ENCODE measurements at regions not wholly inside any gene's neighbourhood (a gene's known extent, or its start where the extent isn't known, plus 50 kb on each side); places are given as distances from the start of the nearest gene placed in this dataset.
"Not testable (repeated sequence)": the region's sequence is repeated elsewhere in the genome, so short reads cannot be mapped to it uniquely, and the experiment has no call there.

GRCh38 chr5:62208218-62208852 lies 97.7 kb upstream of the KIF2A start:
- H3K4me3 ChIP-seq, result no peak overlapping the region
- peaks cover 6% of the 10 kb centered on the region; the same call in 1 of the 2 replicates for H3K27me3 ChIP-seq
- no peaks in the 10 kb centered on the region for H3K9me3 ChIP-seq (replicated peaks)
- no peaks in the 10 kb centered on the region for H3K4me1 ChIP-seq
- H3K27ac ChIP-seq, result no peak overlapping the region
- H3K36me3 ChIP-seq, result no peaks in the 10 kb centered on the region
- DNase-seq, result no peak

GRCh38 chr5:62211405-62211804 lies 94.6 kb upstream of the KIF2A start:
- no peaks in the 10 kb centered on the region for H3K9me3 ChIP-seq (replicated peaks)
- H3K4me3 ChIP-seq, result no peak overlapping the region
- no peaks in the 10 kb centered on the region for H3K4me1 ChIP-seq
- no peaks in the 10 kb centered on the region for H3K36me3 ChIP-seq
- H3K27ac ChIP-seq, result no peak overlapping the region
- DNase-seq, result no peak
- H3K27me3 ChIP-seq, result peaks cover 3% of the 10 kb centered on the region; the same call in 1 of the 2 replicates

DNA sequence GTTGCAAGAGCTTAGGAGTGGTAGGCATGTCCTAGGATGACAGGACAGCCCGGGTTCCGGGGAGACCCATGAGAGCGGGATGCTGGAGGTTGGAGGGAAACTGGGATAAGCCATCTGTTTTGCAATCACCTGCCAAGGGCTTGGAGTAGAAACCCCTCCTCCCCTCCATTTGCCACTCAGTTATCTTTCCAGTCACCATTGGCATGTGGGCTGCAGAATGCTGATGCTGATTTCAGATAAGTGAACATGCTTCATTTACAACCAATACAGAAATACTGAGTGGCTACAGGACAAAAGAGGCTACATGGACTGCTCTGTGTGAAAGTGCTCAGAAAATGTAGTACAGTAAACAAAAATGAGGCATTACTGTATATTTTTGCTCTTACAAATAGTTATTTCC lies 93.4 kb upstream of the KIF2A start:
- no peak for DNase-seq
- Histone ChIP-seq H3K27ac (no peak overlapping the region), H3K4me1 (no peaks in the 10 kb centered on the region), H3K36me3 (no peaks in the 10 kb centered on the region), H3K9me3 (replicated peaks) (no peaks in the 10 kb centered on the region), H3K27me3 (0 out of 2 replicates have a peak, but pooled peaks cover 3% of the 10 kb centered on the region), H3K4me3 (no peak overlapping the region)

DNA sequence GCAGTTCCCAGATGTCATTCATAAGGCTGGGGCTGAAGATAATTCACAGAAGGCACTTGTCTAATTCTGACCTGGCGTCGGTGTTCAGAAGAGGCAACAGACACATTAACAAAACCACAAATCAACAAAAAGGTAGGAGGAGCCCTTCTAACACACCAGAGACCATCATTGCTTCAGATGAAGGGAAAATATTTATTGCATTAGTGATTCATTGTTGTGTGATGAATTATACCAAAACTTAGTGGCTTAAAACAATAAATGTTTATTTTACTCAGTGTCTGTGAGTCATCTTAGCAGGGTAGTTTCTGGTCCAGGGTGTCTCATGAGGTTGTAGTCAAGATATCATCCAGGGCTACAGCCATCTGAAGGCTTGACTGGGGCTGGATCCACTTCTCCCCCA lies 91.3 kb upstream of the KIF2A start:
- DNase-seq, result no peak

GRCh38 chr5:62216603-62217002 lies 89.4 kb upstream of the KIF2A start:
- not testable (repeated sequence) for H3K27ac ChIP-seq, H3K36me3 ChIP-seq

More for the DNA sequence above, 91.3 kb upstream of the KIF2A start:
- no peaks in the 10 kb centered on the region for H3K9me3 ChIP-seq (replicated peaks)
- H3K27ac ChIP-seq, result no peak overlapping the region
- no peaks in the 10 kb centered on the region for H3K4me1 ChIP-seq
- no peak overlapping the region for H3K4me3 ChIP-seq
- no peaks in the 10 kb centered on the region for H3K36me3 ChIP-seq
- no peaks in the 10 kb centered on the region for H3K27me3 ChIP-seq

DNA sequence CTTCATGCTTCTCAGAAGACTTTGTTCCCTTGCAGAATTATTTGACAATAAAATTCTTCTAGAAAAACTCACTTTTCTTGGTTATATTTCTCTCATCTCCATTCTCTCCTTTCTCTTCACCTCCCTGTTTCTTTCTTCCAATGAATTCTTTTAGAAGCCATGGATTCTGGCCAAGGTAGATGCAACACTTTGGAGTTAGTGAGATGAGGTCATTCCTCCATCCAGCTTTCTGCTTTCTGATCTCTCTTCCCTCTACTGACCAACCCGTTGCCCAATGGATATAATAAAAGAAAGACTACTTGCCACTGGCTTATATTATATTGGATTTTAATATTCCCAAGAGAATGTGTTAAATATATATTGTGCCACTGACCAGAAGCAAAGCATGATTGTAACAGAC lies 88.9 kb upstream of the KIF2A start:
- not testable (repeated sequence) for H3K36me3 ChIP-seq

More at GRCh38 chr5:62216603-62217002, 89.4 kb upstream of the KIF2A start:
- H3K4me1 ChIP-seq; H3K4me3 ChIP-seq; H3K27me3 ChIP-seq; H3K9me3 ChIP-seq (replicated peaks); DNase-seq: not testable (repeated sequence)

DNA sequence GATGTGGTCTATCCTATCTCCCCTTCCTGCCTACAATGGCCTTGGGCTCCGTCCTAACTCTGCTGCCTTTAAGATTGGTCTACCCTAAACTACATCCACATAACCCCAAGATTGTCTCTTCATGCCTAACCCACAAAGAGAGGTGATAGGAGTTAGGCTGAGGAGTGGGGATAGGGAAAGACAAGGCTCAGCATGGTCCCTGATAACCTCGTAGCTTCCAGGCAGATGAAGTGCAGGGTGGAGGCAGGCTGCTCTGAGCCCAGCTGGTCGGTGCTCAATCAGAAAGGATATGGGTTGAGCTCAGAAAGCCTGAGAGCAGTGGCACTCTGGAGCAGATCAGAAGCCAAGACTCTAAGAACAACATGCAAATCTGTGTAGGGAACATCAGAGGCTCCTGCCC lies 87.1 kb upstream of the KIF2A start:
- H3K36me3 ChIP-seq; H3K9me3 ChIP-seq (replicated peaks); H3K4me1 ChIP-seq; H3K27me3 ChIP-seq; DNase-seq; H3K27ac ChIP-seq; H3K4me3 ChIP-seq: not testable (repeated sequence)

More for the DNA sequence above, 88.9 kb upstream of the KIF2A start:
- not testable (repeated sequence) for DNase-seq; H3K9me3 ChIP-seq (replicated peaks); H3K4me1 ChIP-seq; H3K4me3 ChIP-seq; H3K27me3 ChIP-seq; H3K27ac ChIP-seq

DNA sequence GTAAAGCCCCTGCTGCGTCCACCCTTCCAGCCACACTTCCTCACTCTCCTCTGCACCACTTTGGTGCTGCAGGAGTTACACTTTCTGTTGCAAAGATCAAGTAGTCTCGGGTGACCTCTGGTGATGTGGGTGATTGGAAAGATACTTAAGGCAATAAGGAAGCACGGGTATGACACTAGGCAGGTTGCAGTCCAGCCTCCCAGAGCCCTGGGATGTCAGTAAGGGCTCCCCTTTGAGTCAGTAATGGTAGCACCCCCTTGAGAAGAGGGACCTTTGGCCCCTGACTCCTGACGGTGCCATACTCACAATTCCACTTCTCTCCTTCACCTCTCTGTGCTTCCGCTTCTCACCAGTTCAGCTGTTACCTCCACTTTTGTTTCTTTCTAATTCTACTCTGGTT lies 84.1 kb upstream of the KIF2A start:
- not testable (repeated sequence) for DNase-seq; H3K4me1 ChIP-seq; H3K36me3 ChIP-seq; H3K9me3 ChIP-seq (replicated peaks); H3K27me3 ChIP-seq; H3K4me3 ChIP-seq; H3K27ac ChIP-seq

DNA sequence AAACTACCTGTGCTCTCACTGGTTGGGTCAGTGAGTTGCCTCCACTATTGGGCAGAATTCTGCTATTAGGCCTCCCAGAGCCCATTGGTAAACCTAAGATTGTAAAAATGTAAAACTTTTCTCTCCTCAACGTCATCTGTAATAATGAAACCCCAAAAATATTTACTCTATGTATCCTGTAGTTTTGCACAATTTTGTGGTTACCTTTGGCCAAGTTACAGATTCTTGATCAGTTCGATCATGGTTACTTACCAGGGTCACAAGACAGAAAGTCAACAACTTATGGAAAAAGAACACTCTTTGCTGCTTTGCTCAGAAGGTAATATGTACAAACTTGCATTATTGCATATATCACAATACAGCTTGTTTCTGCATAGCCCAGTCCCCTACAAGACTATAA lies 83.7 kb upstream of the KIF2A start:
- H3K27me3 ChIP-seq; H3K4me3 ChIP-seq; H3K36me3 ChIP-seq; H3K27ac ChIP-seq; DNase-seq; H3K4me1 ChIP-seq; H3K9me3 ChIP-seq (replicated peaks): not testable (repeated sequence)

DNA sequence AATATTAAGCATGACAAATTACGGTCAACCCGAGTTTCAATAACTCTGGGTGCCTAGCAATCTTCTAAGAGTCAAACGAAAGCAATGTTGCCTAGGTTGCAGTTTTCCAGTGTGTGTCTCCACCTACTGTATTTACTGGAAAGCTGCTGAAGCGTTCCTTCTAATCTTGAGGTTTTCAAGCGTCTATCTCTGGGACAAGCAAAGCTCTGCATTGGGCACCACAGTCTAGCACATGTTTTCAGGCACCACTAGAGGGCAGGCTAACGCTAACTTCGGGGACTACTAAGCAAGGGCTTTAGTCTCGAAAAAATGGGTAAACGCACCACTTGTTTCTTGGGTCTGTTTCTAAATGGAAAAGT lies 82.7 kb upstream of the KIF2A start:
- H3K4me1 ChIP-seq; H3K27me3 ChIP-seq; H3K36me3 ChIP-seq; H3K9me3 ChIP-seq (replicated peaks); H3K27ac ChIP-seq: not testable (repeated sequence)
- H3K4me3 ChIP-seq, result peak overlapping the region; percentile 24; the same call in 1 of the 2 replicates
- peak in 1 of 2 experiments; percentile 70 for DNase-seq

- H3K4me1 ChIP-seq; H3K27me3 ChIP-seq; H3K9me3 ChIP-seq (replicated peaks); DNase-seq; H3K4me3 ChIP-seq; H3K36me3 ChIP-seq; H3K27ac ChIP-seq: not testable (repeated sequence)
These were observed 80.9 kb upstream of the KIF2A start for GRCh38 chr5:62224987-62225601.

DNA sequence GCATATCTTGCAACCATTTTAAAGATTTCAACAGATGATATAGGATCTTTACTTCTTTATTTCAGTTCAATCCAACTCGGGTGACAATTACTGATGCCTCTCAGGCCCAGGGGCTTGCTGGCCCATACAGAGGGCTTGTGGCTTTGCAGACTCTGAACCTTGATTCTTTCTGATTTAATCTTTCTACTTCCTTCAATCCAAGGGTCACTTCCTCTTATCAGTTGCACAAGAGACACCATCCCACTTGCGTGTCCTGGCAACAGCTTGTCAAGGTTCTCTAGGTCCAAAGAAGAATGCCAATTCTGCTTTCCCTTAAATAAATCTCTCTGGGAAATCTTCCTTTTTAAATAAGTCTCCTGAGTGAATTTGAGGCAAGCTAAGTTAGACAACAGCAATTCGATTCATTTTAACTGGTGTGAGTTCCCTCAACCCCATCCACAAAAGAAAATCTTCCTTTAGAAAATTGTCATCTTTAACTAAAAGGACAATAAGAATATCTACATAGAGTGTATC lies 75.1 kb upstream of the KIF2A start:
- not testable (repeated sequence) for DNase-seq; H3K9me3 ChIP-seq (replicated peaks); H3K4me3 ChIP-seq; H3K27me3 ChIP-seq; H3K4me1 ChIP-seq; H3K27ac ChIP-seq; H3K36me3 ChIP-seq

DNA sequence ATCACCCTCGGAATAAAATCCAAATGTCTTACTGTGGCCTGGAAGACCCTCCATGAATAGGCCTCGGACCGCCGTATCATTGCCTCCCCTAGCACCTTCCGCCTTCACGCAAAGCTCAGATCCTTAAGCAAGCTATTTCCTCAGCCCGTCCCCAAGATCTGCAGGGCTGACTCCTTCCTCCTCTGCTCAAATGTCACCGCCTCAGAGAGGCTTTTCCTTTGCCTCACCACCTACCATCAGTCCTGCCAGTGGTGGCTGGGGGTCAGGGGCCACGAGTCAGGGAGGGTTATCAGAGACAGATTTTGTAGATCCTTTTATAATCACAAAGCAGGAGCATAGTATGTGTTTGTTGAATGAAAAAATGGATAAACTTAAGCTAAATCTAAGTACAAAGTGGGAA lies 74.4 kb upstream of the KIF2A start:
- Histone ChIP-seq H3K27ac (no peak overlapping the region), H3K36me3 (no peaks in the 10 kb centered on the region), H3K27me3 (no peaks in the 10 kb centered on the region), H3K4me3 (no peak overlapping the region), H3K9me3 (replicated peaks) (no peaks in the 10 kb centered on the region), H3K4me1 (no peaks in the 10 kb centered on the region)
- no peak for DNase-seq

DNA sequence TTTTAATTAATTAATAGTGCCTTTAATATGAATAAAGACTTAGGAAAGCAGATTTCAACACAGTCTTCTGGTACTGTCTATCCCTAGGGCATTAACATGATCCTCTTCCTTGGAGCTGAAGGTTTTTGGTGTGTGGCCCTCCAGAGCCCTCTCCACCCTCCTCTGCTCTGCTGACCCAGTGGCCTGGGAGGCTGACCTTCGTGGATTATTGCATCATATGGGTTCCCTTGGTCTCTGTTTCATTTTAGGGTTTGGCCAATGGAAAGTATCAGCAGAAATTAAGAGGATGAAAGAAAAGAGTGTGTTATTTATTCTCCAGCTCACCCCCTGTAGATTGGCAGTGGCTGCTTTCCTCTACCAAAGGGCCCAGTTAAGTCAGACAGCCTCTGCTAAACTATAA lies 73.8 kb upstream of the KIF2A start:
- H3K36me3 ChIP-seq; H3K4me1 ChIP-seq; H3K4me3 ChIP-seq; H3K9me3 ChIP-seq (replicated peaks); DNase-seq; H3K27ac ChIP-seq; H3K27me3 ChIP-seq: not testable (repeated sequence)

- not testable (repeated sequence) for H3K9me3 ChIP-seq (replicated peaks); H3K4me3 ChIP-seq; H3K27me3 ChIP-seq; H3K27ac ChIP-seq; H3K36me3 ChIP-seq; H3K4me1 ChIP-seq
- DNase-seq, result peak in 1 of 2 experiments; percentile 10
These were observed 72.6 kb upstream of the KIF2A start for GRCh38 chr5:62233083-62234046.
